ENCODE measurements at regions not wholly inside any gene's neighbourhood (a gene's known extent, or its start where the extent isn't known, plus 50 kb on each side); places are given as distances from the start of the nearest gene placed in this dataset.

GRCh38 chr13:64413529-64413928, 2816.6 kb downstream of the PCDH9 start:
- DNase-seq: no peak
- Histone ChIP-seq H3K4me3 (ENCODE audit: low read length) (no peak overlapping the region), H3K9me3 (ENCODE audit: control insufficient read depth, low read depth, low read length) (no peaks in the 10 kb centered on the region), H3K4me1 (ENCODE audit: control insufficient read depth, insufficient read depth, low read length) (no peaks in the 10 kb centered on the region), H3K27me3 (ENCODE audit: control insufficient read depth, insufficient read depth, low read length) (no peaks in the 10 kb centered on the region), H3K27ac (ENCODE audit: low read length) (no peak overlapping the region), H3K36me3 (ENCODE audit: control insufficient read depth, insufficient read depth, low read length) (no peaks in the 10 kb centered on the region)

- no peaks in the 10 kb centered on the region for H3K27me3 ChIP-seq (ENCODE audit: control insufficient read depth, insufficient read depth, low read length)
- H3K27ac ChIP-seq (ENCODE audit: low read length): no peak overlapping the region
- H3K4me3 ChIP-seq (ENCODE audit: low read length): no peak overlapping the region
- WGBS (ENCODE audit: insufficient coverage, low lambda C conversion rate): 100% methylated on average over 1 of the region's 5 CpGs
- no peaks in the 10 kb centered on the region for H3K36me3 ChIP-seq (ENCODE audit: control insufficient read depth, insufficient read depth, low read length)
- no peaks in the 10 kb centered on the region for H3K4me1 ChIP-seq (ENCODE audit: control insufficient read depth, insufficient read depth, low read length)
- no peaks in the 10 kb centered on the region for H3K9me3 ChIP-seq (ENCODE audit: control insufficient read depth, low read depth, low read length)
- no peak for DNase-seq
Measured at GRCh38 chr13:64410276-64411053, 2819.7 kb downstream of the PCDH9 start.

GRCh38 chr13:64397701-64398100, 2832.4 kb downstream of the PCDH9 start:
- H3K9me3 ChIP-seq (ENCODE audit: control insufficient read depth, low read depth, low read length): no peaks in the 10 kb centered on the region
- H3K4me1 ChIP-seq (ENCODE audit: control insufficient read depth, insufficient read depth, low read length): no peaks in the 10 kb centered on the region
- no peak overlapping the region for H3K4me3 ChIP-seq (ENCODE audit: low read length)
- DNase-seq: no peak
- H3K27ac ChIP-seq (ENCODE audit: low read length): no peak overlapping the region
- WGBS (ENCODE audit: insufficient coverage, low lambda C conversion rate): 67% methylated on average over 1 of the region's 2 CpGs
- H3K36me3 ChIP-seq (ENCODE audit: control insufficient read depth, insufficient read depth, low read length): no peaks in the 10 kb centered on the region
- H3K27me3 ChIP-seq (ENCODE audit: control insufficient read depth, insufficient read depth, low read length): no peaks in the 10 kb centered on the region

- H3K4me3 ChIP-seq (ENCODE audit: low read length): no peak overlapping the region
- no peak overlapping the region for H3K27ac ChIP-seq (ENCODE audit: low read length)
- no peak for DNase-seq
- no peaks in the 10 kb centered on the region for H3K4me1 ChIP-seq (ENCODE audit: control insufficient read depth, insufficient read depth, low read length)
- WGBS (ENCODE audit: insufficient coverage, low lambda C conversion rate): no CpG with 5 or more reads among the region's 1 CpG
- H3K36me3 ChIP-seq (ENCODE audit: control insufficient read depth, insufficient read depth, low read length): no peaks in the 10 kb centered on the region
- no peaks in the 10 kb centered on the region for H3K9me3 ChIP-seq (ENCODE audit: control insufficient read depth, low read depth, low read length)
- no peaks in the 10 kb centered on the region for H3K27me3 ChIP-seq (ENCODE audit: control insufficient read depth, insufficient read depth, low read length)
Measured at GRCh38 chr13:64377606-64378005, 2852.5 kb downstream of the PCDH9 start.

- Histone ChIP-seq H3K36me3 (ENCODE audit: control insufficient read depth, insufficient read depth, low read length) (no peaks in the 10 kb centered on the region), H3K9me3 (ENCODE audit: control insufficient read depth, low read depth, low read length) (no peaks in the 10 kb centered on the region), H3K4me3 (ENCODE audit: low read length) (no peak overlapping the region), H3K27ac (ENCODE audit: low read length) (no peak overlapping the region), H3K4me1 (ENCODE audit: control insufficient read depth, insufficient read depth, low read length) (no peaks in the 10 kb centered on the region), H3K27me3 (ENCODE audit: control insufficient read depth, insufficient read depth, low read length) (no peaks in the 10 kb centered on the region)
- no CpG with 5 or more reads among the region's 2 CpGs for WGBS (ENCODE audit: insufficient coverage, low lambda C conversion rate)
- no peak for DNase-seq
Measured at GRCh38 chr13:64371461-64371860, 2858.7 kb downstream of the PCDH9 start.

- no peaks in the 10 kb centered on the region for H3K4me1 ChIP-seq (ENCODE audit: control insufficient read depth, insufficient read depth, low read length)
- no peak overlapping the region for H3K27ac ChIP-seq (ENCODE audit: low read length)
- DNase-seq: no peak
- H3K36me3 ChIP-seq (ENCODE audit: control insufficient read depth, insufficient read depth, low read length): no peaks in the 10 kb centered on the region
- no peaks in the 10 kb centered on the region for H3K27me3 ChIP-seq (ENCODE audit: control insufficient read depth, insufficient read depth, low read length)
- no peak overlapping the region for H3K4me3 ChIP-seq (ENCODE audit: low read length)
- no peaks in the 10 kb centered on the region for H3K9me3 ChIP-seq (ENCODE audit: control insufficient read depth, low read depth, low read length)
Measured at GRCh38 chr13:64371045-64371444, 2859.1 kb downstream of the PCDH9 start.

DNA sequence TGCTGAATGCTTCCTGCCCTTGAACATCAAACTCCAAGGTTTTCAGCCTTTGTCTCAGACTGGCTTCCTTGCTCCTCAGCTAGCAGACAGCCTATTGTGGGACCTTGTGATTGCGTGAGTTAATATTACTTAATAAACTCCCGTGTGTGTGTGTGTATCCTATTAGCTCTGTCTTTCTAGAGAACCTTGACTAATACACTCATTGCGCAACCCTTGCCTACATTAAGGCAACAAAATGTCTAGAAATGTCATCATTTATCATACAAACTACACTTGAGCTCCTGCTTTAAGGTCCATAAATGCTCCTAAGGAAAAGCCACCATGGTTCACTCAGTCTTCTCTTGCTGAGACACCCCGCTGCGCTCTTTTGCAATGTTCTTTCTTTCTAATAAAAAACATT, 2861.0 kb downstream of the PCDH9 start:
- H3K27ac ChIP-seq (ENCODE audit: low read length): no peak overlapping the region
- H3K36me3 ChIP-seq (ENCODE audit: control insufficient read depth, insufficient read depth, low read length): no peaks in the 10 kb centered on the region
- no peaks in the 10 kb centered on the region for H3K9me3 ChIP-seq (ENCODE audit: control insufficient read depth, low read depth, low read length)
- H3K27me3 ChIP-seq (ENCODE audit: control insufficient read depth, insufficient read depth, low read length): no peaks in the 10 kb centered on the region
- DNase-seq: no peak
- 100% methylated on average over 2 of the region's 5 CpGs for WGBS (ENCODE audit: insufficient coverage, low lambda C conversion rate)
- no peaks in the 10 kb centered on the region for H3K4me1 ChIP-seq (ENCODE audit: control insufficient read depth, insufficient read depth, low read length)
- no peak overlapping the region for H3K4me3 ChIP-seq (ENCODE audit: low read length)

GRCh38 chr13:64362564-64362963, 2867.6 kb downstream of the PCDH9 start:
- Histone ChIP-seq H3K36me3 (ENCODE audit: control insufficient read depth, insufficient read depth, low read length) (no peaks in the 10 kb centered on the region), H3K27me3 (ENCODE audit: control insufficient read depth, insufficient read depth, low read length) (no peaks in the 10 kb centered on the region), H3K4me3 (ENCODE audit: low read length) (no peak overlapping the region), H3K27ac (ENCODE audit: low read length) (no peak overlapping the region), H3K4me1 (ENCODE audit: control insufficient read depth, insufficient read depth, low read length) (no peaks in the 10 kb centered on the region), H3K9me3 (ENCODE audit: control insufficient read depth, low read depth, low read length) (no peaks in the 10 kb centered on the region)
- no peak for DNase-seq
- WGBS (ENCODE audit: insufficient coverage, low lambda C conversion rate): 100% methylated on average over 2 of the region's 2 CpGs

GRCh38 chr13:64347664-64348063, 2882.5 kb downstream of the PCDH9 start:
- no peak for DNase-seq
- no CpG with 5 or more reads among the region's 2 CpGs for WGBS (ENCODE audit: insufficient coverage, low lambda C conversion rate)
- no peaks in the 10 kb centered on the region for H3K4me1 ChIP-seq (ENCODE audit: control insufficient read depth, insufficient read depth, low read length)
- H3K27ac ChIP-seq (ENCODE audit: low read length): no peak overlapping the region
- H3K36me3 ChIP-seq (ENCODE audit: control insufficient read depth, insufficient read depth, low read length): no peaks in the 10 kb centered on the region
- no peaks in the 10 kb centered on the region for H3K9me3 ChIP-seq (ENCODE audit: control insufficient read depth, low read depth, low read length)
- no peaks in the 10 kb centered on the region for H3K27me3 ChIP-seq (ENCODE audit: control insufficient read depth, insufficient read depth, low read length)
- no peak overlapping the region for H3K4me3 ChIP-seq (ENCODE audit: low read length)

- Histone ChIP-seq H3K4me3 (ENCODE audit: low read length) (no peak overlapping the region), H3K27ac (ENCODE audit: low read length) (no peak overlapping the region), H3K36me3 (ENCODE audit: control insufficient read depth, insufficient read depth, low read length) (no peaks in the 10 kb centered on the region), H3K9me3 (ENCODE audit: control insufficient read depth, low read depth, low read length) (no peaks in the 10 kb centered on the region), H3K27me3 (ENCODE audit: control insufficient read depth, insufficient read depth, low read length) (no peaks in the 10 kb centered on the region), H3K4me1 (ENCODE audit: control insufficient read depth, insufficient read depth, low read length) (no peaks in the 10 kb centered on the region)
- no peak for DNase-seq
- WGBS (ENCODE audit: insufficient coverage, low lambda C conversion rate): 67% methylated on average over 1 of the region's 8 CpGs
Measured at GRCh38 chr13:64339373-64340063, 2890.6 kb downstream of the PCDH9 start.

DNA sequence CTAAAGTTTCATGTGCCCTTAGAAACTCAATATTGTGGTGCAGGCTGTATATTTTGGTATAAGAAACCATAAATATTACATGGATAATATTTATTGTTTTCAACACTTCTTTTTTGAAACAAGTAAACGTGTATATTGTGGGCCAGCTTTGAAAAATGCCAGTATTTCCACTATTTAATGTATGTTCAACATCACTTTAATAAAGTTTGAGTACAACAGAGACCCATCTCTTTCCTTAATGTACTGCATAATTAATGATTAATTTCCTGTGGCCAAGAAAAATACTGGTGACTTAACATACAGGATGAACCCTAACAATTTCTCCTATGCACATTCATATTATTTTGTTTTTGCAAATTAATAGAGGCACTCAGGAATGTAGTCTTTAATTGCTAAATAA, 2891.5 kb downstream of the PCDH9 start:
- 80% methylated on average over 1 of the region's 1 CpG for WGBS (ENCODE audit: insufficient coverage, low lambda C conversion rate)
- no peak overlapping the region for H3K4me3 ChIP-seq (ENCODE audit: low read length)
- H3K36me3 ChIP-seq (ENCODE audit: control insufficient read depth, insufficient read depth, low read length): no peaks in the 10 kb centered on the region
- no peaks in the 10 kb centered on the region for H3K4me1 ChIP-seq (ENCODE audit: control insufficient read depth, insufficient read depth, low read length)
- DNase-seq: no peak
- no peak overlapping the region for H3K27ac ChIP-seq (ENCODE audit: low read length)
- no peaks in the 10 kb centered on the region for H3K27me3 ChIP-seq (ENCODE audit: control insufficient read depth, insufficient read depth, low read length)
- H3K9me3 ChIP-seq (ENCODE audit: control insufficient read depth, low read depth, low read length): no peaks in the 10 kb centered on the region
